IPS DF 6.9 (cell line): ENCODE measurements at regions not wholly inside any gene's neighbourhood (a gene's known extent, or its start where the extent isn't known, plus 50 kb on each side); places are given as distances from the start of the nearest gene placed in this dataset.

ENCODE experiments used
- DNase-seq: peaks from one replicate; pipeline ENCODE4 v3.0.0-alpha.2; 2013; ENCODE audit warnings: low read depth, low spot score
- H3K27ac ChIP-seq: one replicate; pipeline ENCODE4 v1.5.1; 2013; ENCODE audit warnings: low read length, control low read depth
- H3K27me3 ChIP-seq: 2 replicates; pipeline ENCODE4 v1.6.1; 2013; ENCODE audit warnings: mild to moderate bottlenecking, low read length; ENCODE audit not compliant: control insufficient read depth, insufficient read depth
- H3K36me3 ChIP-seq: 2 replicates; pipeline ENCODE4 v1.6.1; 2013; ENCODE audit warnings: low read length; ENCODE audit not compliant: control insufficient read depth, insufficient read depth
- H3K4me1 ChIP-seq: 2 replicates; pipeline ENCODE4 v1.6.1; 2013; ENCODE audit warnings: low read length; ENCODE audit not compliant: control insufficient read depth, insufficient read depth
- H3K4me3 ChIP-seq: 2 replicates; pipeline ENCODE4 v1.5.1; 2013; ENCODE audit warnings: mild to moderate bottlenecking, low read length
- H3K9me3 ChIP-seq: 2 replicates; pipeline ENCODE4 v1.6.1; 2013; ENCODE audit warnings: low read length, inconsistent platforms; ENCODE audit not compliant: control insufficient read depth, insufficient read depth
- WGBS: extraction: QIAGEN DNeasy Blood & Tissue Kit; methylation state at CpG from one replicate; pipeline ENCODE4 v1.1.7; 2013; ENCODE audit warnings: mixed read lengths, missing lambda C conversion rate; ENCODE audit not compliant: insufficient read length, insufficient coverage; 5-methylcytosine and 5-hydroxymethylcytosine counted together

DNA sequence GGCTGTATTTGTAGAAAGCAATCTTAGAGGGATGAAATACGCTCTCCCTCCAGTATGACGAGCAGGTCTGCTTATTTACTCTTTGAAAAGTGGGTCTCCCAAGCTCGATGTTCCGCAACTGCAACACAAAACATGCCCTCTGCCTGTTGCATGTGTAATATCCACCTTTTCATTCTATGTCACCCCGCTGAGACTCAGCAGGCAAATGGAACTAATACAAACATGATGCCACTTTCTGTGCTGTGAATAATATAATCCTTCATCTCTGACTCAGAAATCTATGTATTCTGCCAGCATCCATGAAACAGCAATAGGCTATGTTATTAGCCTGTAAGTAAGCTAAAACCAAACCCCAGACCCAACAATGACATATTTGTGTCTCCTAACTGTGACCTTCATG is 200.8 kb upstream of the TMCO5A start:
- Histone ChIP-seq H3K36me3 (no peaks in the 10 kb centered on the region), H3K27me3 (no peaks in the 10 kb centered on the region), H3K4me1 (no peaks in the 10 kb centered on the region), H3K4me3 (no peak overlapping the region), H3K27ac (no peak overlapping the region), H3K9me3 (no peaks in the 10 kb centered on the region)
- no peak for DNase-seq
- WGBS: no CpG with 5 or more reads among the region's 5 CpGs

DNA sequence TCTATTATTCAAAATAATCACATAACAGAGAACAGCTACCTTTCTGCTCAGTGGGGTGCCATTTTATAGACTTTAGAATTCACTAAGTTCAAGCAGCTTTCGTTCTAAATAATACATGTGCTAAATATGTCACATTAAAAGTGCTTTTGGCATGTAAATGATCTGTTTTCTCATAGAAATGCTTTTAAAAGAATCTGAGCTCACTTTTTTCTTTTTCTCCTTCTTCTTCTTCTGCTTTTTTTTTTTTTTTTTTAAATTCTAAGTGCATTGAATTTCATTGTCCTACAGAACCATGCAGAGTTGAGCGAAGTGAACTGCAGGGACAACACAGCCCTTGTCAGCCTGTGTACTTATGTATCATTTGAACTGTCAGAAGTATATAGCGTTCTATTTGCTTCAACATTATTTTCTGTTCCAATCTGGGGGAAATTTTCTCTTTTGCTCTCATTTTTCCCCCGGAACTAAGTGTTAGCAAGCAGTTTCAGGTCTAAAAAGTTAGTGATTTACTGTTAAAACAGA is 193.8 kb upstream of the TMCO5A start:
- H3K4me1 ChIP-seq: no peaks in the 10 kb centered on the region; the same call in 1 of the 2 replicates
- WGBS: no CpG with 5 or more reads among the region's 4 CpGs
- H3K9me3 ChIP-seq: no peaks in the 10 kb centered on the region
- H3K36me3 ChIP-seq: no peaks in the 10 kb centered on the region
- H3K4me3 ChIP-seq: no peak overlapping the region
- no peaks in the 10 kb centered on the region for H3K27me3 ChIP-seq
- no peak for DNase-seq
- no peak overlapping the region for H3K27ac ChIP-seq

DNA sequence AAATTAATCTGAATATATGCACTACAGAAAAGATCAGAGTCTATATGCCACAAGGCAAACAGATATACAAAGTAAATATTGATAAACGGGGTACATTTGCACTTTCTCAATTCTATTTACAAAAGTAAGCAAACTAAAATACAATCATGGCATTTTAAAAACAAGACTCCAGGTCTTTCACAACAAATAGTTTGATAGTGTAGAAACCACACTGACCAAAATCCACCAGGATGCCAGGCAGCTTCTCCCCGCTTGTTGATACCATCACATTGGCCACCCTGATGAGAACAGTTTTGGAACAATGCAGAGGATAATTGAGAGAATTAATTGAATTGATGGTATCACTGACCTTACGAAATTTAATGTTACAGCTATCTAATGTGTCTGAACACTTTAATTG is 190.6 kb upstream of the TMCO5A start:
- Histone ChIP-seq H3K4me1 (no peaks in the 10 kb centered on the region; the same call in 1 of the 2 replicates), H3K27ac (no peak overlapping the region), H3K4me3 (no peak overlapping the region), H3K27me3 (no peaks in the 10 kb centered on the region), H3K36me3 (no peaks in the 10 kb centered on the region), H3K9me3 (no peaks in the 10 kb centered on the region)
- no peak for DNase-seq
- WGBS: no CpG with 5 or more reads among the region's 3 CpGs

DNA sequence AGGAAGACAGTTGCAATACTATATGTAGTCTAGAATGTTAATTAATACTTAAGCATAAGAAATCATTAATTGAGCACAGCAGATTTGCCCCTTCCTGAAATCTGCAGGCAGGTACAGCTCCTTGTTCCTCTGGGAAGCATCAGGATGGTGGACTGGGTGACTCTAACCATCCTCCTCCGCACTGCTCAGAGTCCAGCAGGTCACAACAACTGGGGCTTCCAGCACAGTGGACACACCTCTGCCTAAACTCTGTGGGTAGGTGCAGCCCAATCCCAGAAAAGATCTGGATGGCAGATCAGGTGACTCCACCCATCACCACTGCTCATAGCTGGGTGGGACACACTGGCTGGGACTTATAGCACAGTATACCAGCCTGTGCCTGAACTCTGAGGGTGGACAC is 189.9 kb upstream of the TMCO5A start:
- H3K4me1 ChIP-seq: no peaks in the 10 kb centered on the region; the same call in 1 of the 2 replicates
- H3K4me3 ChIP-seq: no peak overlapping the region
- no peaks in the 10 kb centered on the region for H3K9me3 ChIP-seq
- no peak overlapping the region for H3K27ac ChIP-seq
- DNase-seq: no peak
- no peaks in the 10 kb centered on the region for H3K36me3 ChIP-seq
- no peaks in the 10 kb centered on the region for H3K27me3 ChIP-seq
- WGBS: no CpG with 5 or more reads among the region's 1 CpG

DNA sequence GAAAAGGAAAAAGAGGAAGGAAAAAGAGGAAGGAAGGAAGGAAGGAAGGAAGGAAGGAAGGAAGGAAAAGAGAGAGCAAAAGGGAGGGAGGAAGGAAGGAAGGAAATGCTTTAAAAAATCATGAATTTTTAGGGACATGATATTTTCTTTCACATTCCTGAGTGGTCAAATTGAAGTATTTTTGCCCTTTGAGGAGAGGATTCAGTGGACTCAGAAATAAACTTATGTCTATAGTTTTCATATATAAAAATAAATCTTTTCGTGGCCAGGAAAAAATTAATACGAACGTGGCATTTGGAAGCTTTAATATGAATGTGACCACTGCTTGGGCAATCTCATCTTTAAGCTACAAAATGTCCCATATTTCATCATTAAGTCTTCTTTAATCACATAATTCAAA is 183.0 kb upstream of the TMCO5A start:
- no peaks in the 10 kb centered on the region for H3K27me3 ChIP-seq
- no peak overlapping the region for H3K4me3 ChIP-seq
- H3K4me1 ChIP-seq: no peaks in the 10 kb centered on the region
- DNase-seq: no peak
- H3K27ac ChIP-seq: no peak overlapping the region
- WGBS: no CpG with 5 or more reads among the region's 3 CpGs
- no peaks in the 10 kb centered on the region for H3K36me3 ChIP-seq
- H3K9me3 ChIP-seq: no peaks in the 10 kb centered on the region

DNA sequence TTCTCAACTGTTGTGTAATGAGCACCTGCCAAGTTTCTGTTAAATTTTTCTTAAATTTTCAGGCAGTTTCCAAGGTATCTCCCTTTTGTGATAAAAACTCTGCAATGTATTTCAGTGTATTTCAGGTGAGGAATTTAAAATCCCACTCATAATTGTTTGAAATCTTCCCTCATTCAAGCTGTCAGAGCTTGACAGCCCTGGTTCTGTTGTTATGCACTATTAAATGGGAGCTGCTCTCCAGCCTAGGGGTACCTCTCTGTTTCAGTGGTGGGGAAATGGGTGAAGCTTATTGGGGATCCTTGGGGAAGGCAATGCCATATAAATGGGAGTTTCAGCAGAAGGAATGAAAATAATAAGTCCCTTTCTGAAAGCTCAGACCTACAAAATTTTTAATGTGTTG is 178.0 kb upstream of the TMCO5A start:
- Histone ChIP-seq H3K27ac (no peak overlapping the region), H3K4me3 (no peak overlapping the region), H3K27me3 (no peaks in the 10 kb centered on the region), H3K9me3 (no peaks in the 10 kb centered on the region), H3K4me1 (no peaks in the 10 kb centered on the region), H3K36me3 (no peaks in the 10 kb centered on the region)
- no peak for DNase-seq

DNA sequence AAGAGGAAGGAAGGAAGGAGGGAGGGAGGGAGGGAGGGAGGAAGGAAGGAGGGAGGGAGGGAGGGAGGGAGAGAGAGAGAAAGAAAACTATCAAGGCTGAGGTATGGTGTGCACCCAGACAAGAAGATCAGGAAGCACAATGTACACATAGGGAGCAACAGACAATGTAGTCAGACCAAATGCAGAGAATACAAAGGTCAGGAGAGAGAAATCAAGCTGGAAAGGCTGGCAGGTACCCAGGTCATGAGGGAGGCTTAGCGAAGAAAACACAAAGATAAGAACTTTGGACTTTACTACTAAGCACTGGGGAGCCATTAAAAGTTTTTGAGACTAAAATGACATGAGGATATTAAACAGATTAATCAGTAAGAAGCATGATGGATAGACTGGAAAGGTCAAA is 176.0 kb upstream of the TMCO5A start:
- Histone ChIP-seq H3K36me3 (no peaks in the 10 kb centered on the region), H3K4me1 (no peaks in the 10 kb centered on the region), H3K27me3 (no peaks in the 10 kb centered on the region), H3K9me3 (no peaks in the 10 kb centered on the region), H3K4me3 (no peak overlapping the region), H3K27ac (no peak overlapping the region)
- no peak for DNase-seq
- WGBS: no CpG with 5 or more reads among the region's 1 CpG

DNA sequence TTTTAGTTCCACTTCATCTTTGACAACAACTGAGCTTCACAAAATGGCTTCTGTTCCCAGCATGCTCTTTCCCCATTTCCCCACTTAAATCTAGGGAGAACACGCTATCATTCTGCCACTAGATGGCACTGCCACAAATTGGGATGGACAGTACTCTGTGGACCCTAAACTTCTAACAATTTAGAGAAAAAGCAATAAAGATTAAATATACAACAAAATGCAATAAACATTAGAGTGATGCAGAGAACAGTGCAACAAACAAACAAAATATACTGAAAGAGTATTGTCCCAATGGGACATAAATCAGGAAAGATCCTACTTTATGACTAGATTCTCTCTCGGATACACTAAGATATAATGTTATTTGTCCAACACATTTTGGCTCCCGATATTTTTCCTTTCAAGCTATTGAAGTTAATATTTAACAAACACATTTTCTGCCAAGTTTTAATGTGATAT is 169.7 kb upstream of the TMCO5A start:
- Histone ChIP-seq H3K4me1 (no peaks in the 10 kb centered on the region), H3K4me3 (no peak overlapping the region), H3K36me3 (no peaks in the 10 kb centered on the region), H3K27me3 (no peaks in the 10 kb centered on the region), H3K9me3 (no peaks in the 10 kb centered on the region), H3K27ac (no peak overlapping the region)
- whole genome bisulfite sequencing: no CpG with 5 or more reads among the region's 3 CpGs
- peak; percentile 37 for DNase-seq

DNA sequence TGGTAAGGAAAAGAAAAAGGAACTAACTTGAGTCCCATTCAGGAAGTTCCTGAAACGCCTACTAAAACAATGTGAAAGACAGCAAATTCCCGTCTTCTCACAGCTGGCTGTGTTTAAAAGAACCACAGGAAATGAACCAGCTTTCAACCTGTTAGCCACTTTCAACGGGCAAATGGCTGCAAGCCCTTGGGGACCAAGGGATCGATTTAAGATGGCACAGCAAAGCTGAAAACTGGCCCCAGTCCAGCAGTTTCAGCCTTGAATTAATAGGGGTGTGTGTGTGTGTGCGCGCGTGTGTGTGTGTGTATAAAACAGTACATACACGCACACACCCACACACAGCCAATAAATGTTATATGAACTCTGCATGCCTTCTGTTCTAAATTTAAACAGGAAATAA is 168.7 kb upstream of the TMCO5A start:
- Histone ChIP-seq H3K4me1 (no peaks in the 10 kb centered on the region), H3K9me3 (no peaks in the 10 kb centered on the region), H3K27me3 (no peaks in the 10 kb centered on the region), H3K36me3 (no peaks in the 10 kb centered on the region), H3K27ac (no peak overlapping the region), H3K4me3 (no peak overlapping the region)
- DNase-seq: no peak
- WGBS: no CpG with 5 or more reads among the region's 8 CpGs

DNA sequence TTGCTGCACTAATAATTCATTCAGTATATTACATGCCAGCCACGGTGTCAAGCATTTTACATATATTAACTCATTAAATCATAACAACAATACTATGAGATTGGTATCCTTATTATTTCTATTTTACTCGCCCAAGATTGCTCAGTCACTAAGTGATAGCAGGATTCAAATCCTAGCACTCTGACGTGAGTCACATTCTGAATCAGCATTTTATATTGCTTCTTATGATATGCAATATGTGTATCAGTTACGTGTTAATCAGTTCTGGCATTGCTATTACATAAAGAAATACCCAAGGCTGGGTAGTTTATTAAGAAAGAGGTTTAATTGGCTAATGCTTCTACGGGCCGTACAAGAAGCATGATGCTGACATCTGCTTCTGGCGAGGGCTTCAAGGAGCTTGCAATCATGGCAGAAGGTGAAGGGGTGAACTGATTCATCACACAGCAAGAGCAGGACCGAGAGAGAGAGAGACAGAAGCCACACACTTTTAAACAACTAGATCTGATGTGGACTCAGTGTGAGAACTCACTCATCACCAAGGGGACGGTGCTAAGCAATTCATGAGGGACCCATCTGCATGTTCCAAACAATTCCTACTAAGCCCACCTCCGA is 166.5 kb upstream of the TMCO5A start:
- no peaks in the 10 kb centered on the region for H3K36me3 ChIP-seq
- H3K27me3 ChIP-seq: no peaks in the 10 kb centered on the region
- no peaks in the 10 kb centered on the region for H3K9me3 ChIP-seq
- H3K4me1 ChIP-seq: no peaks in the 10 kb centered on the region
- no peak overlapping the region for H3K4me3 ChIP-seq
- no peak for DNase-seq
- WGBS: no CpG with 5 or more reads among the region's 10 CpGs
- H3K27ac ChIP-seq: no peak overlapping the region

DNA sequence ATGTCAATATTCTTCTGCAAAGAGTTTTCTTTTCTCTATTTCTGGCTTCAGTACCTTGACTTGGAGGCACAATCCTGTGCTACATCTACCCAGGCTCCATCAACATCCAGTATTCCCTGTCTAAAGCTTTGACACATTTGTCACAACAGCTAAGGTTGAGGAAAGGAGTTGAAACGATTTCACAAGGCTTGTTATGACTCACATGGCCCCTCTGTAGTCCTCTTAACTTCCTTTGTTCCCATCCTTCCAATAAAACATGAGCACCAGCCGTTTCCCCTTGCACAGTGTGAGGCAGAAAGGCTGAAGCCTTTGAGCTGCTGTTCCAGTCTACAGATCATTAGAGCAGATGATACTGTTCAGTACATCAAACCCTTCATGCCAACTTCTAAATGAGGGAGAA is 163.0 kb upstream of the TMCO5A start:
- no peaks in the 10 kb centered on the region for H3K36me3 ChIP-seq
- no peak for DNase-seq
- H3K27ac ChIP-seq: no peak overlapping the region
- WGBS: no CpG with 5 or more reads among the region's 2 CpGs
- no peak overlapping the region for H3K4me3 ChIP-seq
- H3K27me3 ChIP-seq: no peaks in the 10 kb centered on the region
- no peaks in the 10 kb centered on the region for H3K9me3 ChIP-seq
- H3K4me1 ChIP-seq: no peaks in the 10 kb centered on the region
